Adrenal gland (tissue), 5 donors: ENCODE measurements at regions not wholly inside any gene's neighbourhood (a gene's known extent, or its start where the extent isn't known, plus 50 kb on each side); places are given as distances from the start of the nearest gene placed in this dataset.

Source experiments
- CTCF ChIP-seq, 6 experiments: fragments of 450-650 bp in 4 of 6; fragments of 200-600 bp in 2 of 6; sonication (generic) in 1 of 6; IDR thresholded peaks; 1 replicate in 5 of 6; 2 replicates in 1 of 6; pipeline versions ENCODE4 v1.5.1 to v1.8.0; 2016 to 2021; ENCODE audit warnings: antibody characterized with exemption in 6 of 6, mild to moderate bottlenecking in 2 of 6, moderate library complexity in 1 of 6
- POLR2A ChIP-seq, 2 donors: fragments of 450-650 bp; IDR thresholded peaks; one replicate each; pipeline ENCODE4 v1.6.1; 2017; ENCODE audit warnings: antibody characterized with exemption in 2 of 2, mild to moderate bottlenecking in 2 of 2, moderate library complexity in 1 of 2
- donor health status: DM: no; HTN: no; CAD: no.

DNA sequence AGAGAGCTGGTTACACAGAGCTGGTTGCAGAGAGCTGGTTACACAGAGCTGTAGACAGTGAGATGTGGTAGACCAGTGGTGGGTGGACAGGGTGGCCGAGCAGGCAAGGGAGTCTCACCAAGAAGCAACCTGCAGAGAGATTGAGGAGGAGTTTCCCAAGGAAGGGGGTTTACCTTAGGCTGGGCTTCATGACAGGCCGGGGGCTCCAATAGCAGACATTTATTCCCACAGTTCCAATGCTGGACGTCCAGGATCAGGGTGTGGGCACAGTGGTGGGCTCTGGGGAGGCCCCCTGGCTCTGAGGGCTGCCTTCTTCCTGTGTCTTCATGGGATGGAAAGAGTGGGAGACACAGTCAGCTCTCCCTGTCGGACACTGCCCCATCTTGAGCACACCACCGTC lies 386.9 kb upstream of the IRX4 start:
- no peak for TF ChIP-seq CTCF (IDR thresholded peaks at IDR 0.05)
- no peak for TF ChIP-seq POLR2A (IDR thresholded peaks at IDR 0.05)
